GM23248 (cell line): ENCODE measurements at regions not wholly inside any gene's neighbourhood (a gene's known extent, or its start where the extent isn't known, plus 50 kb on each side); places are given as distances from the start of the nearest gene placed in this dataset.

ENCODE experiments used
- EZH2 ChIP-seq: fragments of 200-600 bp; sonication (generic); IDR thresholded peaks from 2 replicates; pipeline ENCODE4 v1.6.1; 2018; ENCODE audit warnings: antibody characterized with exemption, mild to moderate bottlenecking; ENCODE audit not compliant: insufficient read depth, poor library complexity, severe bottlenecking
- EZH2phosphoT487 ChIP-seq: fragments of 200-600 bp; sonication (generic); IDR thresholded peaks from 2 replicates; pipeline ENCODE4 v1.6.1; 2018; ENCODE audit warnings: antibody characterized with exemption, moderate library complexity, mild to moderate bottlenecking, low read depth; ENCODE audit not compliant: insufficient read depth

DNA sequence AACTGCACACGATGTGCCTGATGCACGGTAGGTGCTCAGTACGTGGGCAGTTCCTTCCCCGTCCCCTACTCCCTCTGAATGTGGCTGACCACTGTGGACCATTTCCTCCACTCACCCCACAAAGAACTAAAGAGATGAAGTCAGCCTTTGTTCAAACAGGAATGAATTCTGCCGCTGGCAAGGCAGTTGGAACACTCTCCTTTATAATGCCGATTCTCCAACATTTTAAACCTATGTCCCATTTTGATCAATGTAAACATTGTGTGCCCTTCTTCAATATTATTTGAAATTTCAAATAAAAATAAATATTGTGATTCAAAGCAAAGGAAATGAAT is 57.5 kb upstream of the MEF2A start:
- TF ChIP-seq EZH2phosphoT487 (no peak), EZH2 (no peak)
